Coronary artery (tissue), 2 donors: ENCODE measurements at regions not wholly inside any gene's neighbourhood (a gene's known extent, or its start where the extent isn't known, plus 50 kb on each side); places are given as distances from the start of the nearest gene placed in this dataset.

Experiments
- DNase-seq: peaks from one replicate; pipeline ENCODE4 v3.0.0-alpha.2; 2017; ENCODE audit warnings: low spot score
- H3K27ac ChIP-seq, 2 donors: fragments of 200-600 bp; sonication (generic); one replicate each; pipeline ENCODE4 v1.5.1; 2016 to 2019
- H3K4me3 ChIP-seq: fragments of 200-600 bp; sonication (generic); 2 replicates; pipeline ENCODE4 v1.5.1; 2016; ENCODE audit warnings: mild to moderate bottlenecking, moderate library complexity
- CTCF ChIP-seq: fragments of 200-600 bp; sonication (generic); IDR thresholded peaks from one replicate; pipeline ENCODE4 v1.5.1; 2019; ENCODE audit warnings: antibody characterized with exemption

GRCh38 chr2:136532171-136532570 lies 233.2 kb upstream of the THSD7B start:
- Histone ChIP-seq H3K27ac (no peak overlapping the region), H3K4me3 (no peak overlapping the region)
- TF ChIP-seq CTCF: no peak
- DNase-seq: no peak

- no peak for DNase-seq
- Histone ChIP-seq H3K4me3 (no peak overlapping the region), H3K27ac (no peak overlapping the region)
- TF ChIP-seq CTCF: no peak
Observed at GRCh38 chr2:136531731-136532130, 233.6 kb upstream of the THSD7B start.

GRCh38 chr2:136530146-136530545 lies 235.2 kb upstream of the THSD7B start:
- no peak overlapping the region for H3K4me3 ChIP-seq
- no peak for TF ChIP-seq CTCF
- no peak for DNase-seq
- H3K27ac ChIP-seq: no peak overlapping the region

GRCh38 chr2:136527560-136527959 lies 237.8 kb upstream of the THSD7B start:
- TF ChIP-seq CTCF: no peak
- no peak for DNase-seq
- Histone ChIP-seq H3K4me3 (no peak overlapping the region), H3K27ac (no peak overlapping the region)

GRCh38 chr2:136522724-136523123 lies 242.6 kb upstream of the THSD7B start:
- H3K27ac ChIP-seq: no peak overlapping the region
- no peak for TF ChIP-seq CTCF
- H3K4me3 ChIP-seq: no peak overlapping the region
- DNase-seq: no peak

GRCh38 chr2:136517716-136518115 lies 247.6 kb upstream of the THSD7B start:
- no peak for DNase-seq
- no peak for TF ChIP-seq CTCF
- Histone ChIP-seq H3K27ac (no peak overlapping the region), H3K4me3 (no peak overlapping the region)

- Histone ChIP-seq H3K27ac (no peak overlapping the region), H3K4me3 (no peak overlapping the region)
- no peak for DNase-seq
- no peak for TF ChIP-seq CTCF
Observed at GRCh38 chr2:136510244-136510643, 255.1 kb upstream of the THSD7B start.
